ENCODE measurements at regions not wholly inside any gene's neighbourhood (a gene's known extent, or its start where the extent isn't known, plus 50 kb on each side); places are given as distances from the start of the nearest gene placed in this dataset.

DNA sequence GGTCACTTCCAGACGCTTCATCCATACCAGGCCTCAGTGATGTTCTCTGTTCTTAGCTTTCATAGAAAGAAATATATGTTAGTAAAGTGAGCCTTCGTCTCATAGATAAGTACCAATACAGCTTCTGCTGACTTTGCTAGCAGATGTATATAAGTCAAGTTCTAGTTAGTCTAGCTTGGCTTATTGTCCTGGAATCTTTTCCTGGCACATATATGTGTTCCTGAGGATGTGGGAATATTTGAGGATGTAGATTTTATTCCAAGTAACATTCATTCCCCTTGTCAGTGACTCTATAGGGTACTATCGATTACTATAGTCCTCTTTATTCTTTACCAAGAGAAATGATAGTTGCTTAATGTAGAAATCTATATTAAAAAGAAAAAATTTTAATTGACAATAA lies 135.2 kb upstream of the FAM9C start:
- Histone ChIP-seq H3K9me3 (ENCODE audit: control insufficient read depth in 1 of 2, insufficient read depth in 1 of 2, low read depth in 1 of 2, low read length in 2 of 2) (no peaks in the 10 kb centered on the region), H3K4me1 (ENCODE audit: control insufficient read depth in 1 of 2, insufficient read depth in 2 of 2, low read length in 2 of 2) (no peaks in the 10 kb centered on the region), H3K9me2 (ENCODE audit: insufficient read depth) (no peaks in the 10 kb centered on the region), H3K79me2 (ENCODE audit: insufficient read depth, low read length) (no peaks in the 10 kb centered on the region), H3K9ac (ENCODE audit: low read length) (no peak overlapping the region), H3K27me3 (ENCODE audit: insufficient read depth, low read length) (no peaks in the 10 kb centered on the region), H3K4me3 (replicated peaks in 1 of 2; ENCODE audit: low read depth in 1 of 2, low read length in 2 of 2) (no peak overlapping the region), H3K36me3 (ENCODE audit: control insufficient read depth in 1 of 2, insufficient read depth in 2 of 2, low read length in 2 of 2) (no peaks in the 10 kb centered on the region), H3K27ac (ENCODE audit: low read depth, low read length) (no peak overlapping the region), H4K20me1 (ENCODE audit: insufficient read depth) (no peaks in the 10 kb centered on the region), H2AFZ (ENCODE audit: low read depth, low read length, poor library complexity, severe bottlenecking) (no peak overlapping the region), H3K4me2 (ENCODE audit: low read length) (no peak overlapping the region)
- intact Hi-C loops (cut with micrococcal nuclease): no loop called here
- ChIA-PET CTCF (no interaction called here), RAD21 (ENCODE audit: low non-redundant PET in 1 of 2, low total read pairs in 2 of 2, uncharacterized antibody in 2 of 2, unreplicated experiment in 2 of 2) (no interaction called here), POLR2A (no interaction called here)
- no peak for ATAC-seq
- TF ChIP-seq, protein P1, sequence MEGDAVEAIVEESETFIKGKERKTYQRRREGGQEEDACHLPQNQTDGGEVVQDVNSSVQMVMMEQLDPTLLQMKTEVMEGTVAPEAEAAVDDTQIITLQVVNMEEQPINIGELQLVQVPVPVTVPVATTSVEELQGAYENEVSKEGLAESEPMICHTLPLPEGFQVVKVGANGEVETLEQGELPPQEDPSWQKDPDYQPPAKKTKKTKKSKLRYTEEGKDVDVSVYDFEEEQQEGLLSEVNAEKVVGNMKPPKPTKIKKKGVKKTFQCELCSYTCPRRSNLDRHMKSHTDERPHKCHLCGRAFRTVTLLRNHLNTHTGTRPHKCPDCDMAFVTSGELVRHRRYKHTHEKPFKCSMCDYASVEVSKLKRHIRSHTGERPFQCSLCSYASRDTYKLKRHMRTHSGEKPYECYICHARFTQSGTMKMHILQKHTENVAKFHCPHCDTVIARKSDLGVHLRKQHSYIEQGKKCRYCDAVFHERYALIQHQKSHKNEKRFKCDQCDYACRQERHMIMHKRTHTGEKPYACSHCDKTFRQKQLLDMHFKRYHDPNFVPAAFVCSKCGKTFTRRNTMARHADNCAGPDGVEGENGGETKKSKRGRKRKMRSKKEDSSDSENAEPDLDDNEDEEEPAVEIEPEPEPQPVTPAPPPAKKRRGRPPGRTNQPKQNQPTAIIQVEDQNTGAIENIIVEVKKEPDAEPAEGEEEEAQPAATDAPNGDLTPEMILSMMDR (IDR thresholded peaks at IDR 0.05 in 2 of 3, conservative IDR thresholded peaks at IDR 0.05 in 1 of 3; ENCODE audit: borderline replicate concordance in 1 of 3, insufficient read depth in 1 of 3, low read depth in 2 of 3, low read length in 2 of 3): no peak
- TF ChIP-seq FOSL1 (IDR thresholded peaks at IDR 0.05; ENCODE audit: low read depth) (no peak), RAD21 (IDR thresholded peaks at IDR 0.05; ENCODE audit: low read depth) (no peak), JUND (IDR thresholded peaks at IDR 0.05) (no peak), SRF (IDR thresholded peaks at IDR 0.05; ENCODE audit: low read depth) (no peak), TCF7L2 (IDR thresholded peaks at IDR 0.05; ENCODE audit: borderline replicate concordance, extremely low read depth, insufficient read depth, insufficient read length) (no peak), ZNF274 (IDR thresholded peaks at IDR 0.05; ENCODE audit: low read depth, low read length) (no peak), ELF1 (IDR thresholded peaks at IDR 0.05; ENCODE audit: borderline replicate concordance, low read depth) (no peak), EZH2phosphoT487 (IDR thresholded peaks at IDR 0.05; ENCODE audit: borderline replicate concordance) (no peak)
- TF ChIP-seq, protein P2, sequence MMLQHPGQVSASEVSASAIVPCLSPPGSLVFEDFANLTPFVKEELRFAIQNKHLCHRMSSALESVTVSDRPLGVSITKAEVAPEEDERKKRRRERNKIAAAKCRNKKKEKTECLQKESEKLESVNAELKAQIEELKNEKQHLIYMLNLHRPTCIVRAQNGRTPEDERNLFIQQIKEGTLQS (IDR thresholded peaks at IDR 0.05): no peak
- DNase-seq (ENCODE audit: low read depth, low spot score): no peak
- no TSS peak for BruUV-seq (replicated peaks)

Data from HCT116 (cell line).